Natural killer cell (primary cell): ENCODE measurements at regions not wholly inside any gene's neighbourhood (a gene's known extent, or its start where the extent isn't known, plus 50 kb on each side); places are given as distances from the start of the nearest gene placed in this dataset.

Source experiments
- ATAC-seq, 3 donors: fragments of 150-1000 bp in 2 of 3; fragments of 200-7000 bp in 1 of 3; cut with Tn5 transposase; 1 replicate in 1 of 3; 2 replicates in 2 of 3; pipeline ENCODE4 v1.10.0; 2021; ENCODE audit warnings: mild to moderate bottlenecking in 2 of 3, moderate library complexity in 2 of 3
- DNase-seq, 2 donors: peaks; one replicate each; pipeline versions ENCODE4 v3.0.0 to v3.0.0-alpha.2; 2013 to 2021; ENCODE audit warnings: mixed read lengths in 1 of 2
- H3K27ac ChIP-seq: one replicate; pipeline ENCODE4 v1.5.1; 2013; ENCODE audit warnings: mild to moderate bottlenecking, low read length
- H3K27me3 ChIP-seq: one replicate; pipeline ENCODE4 v1.6.1; 2013; ENCODE audit warnings: low read length; ENCODE audit not compliant: control insufficient read depth, insufficient read depth
- H3K36me3 ChIP-seq: one replicate; pipeline ENCODE4 v1.6.1; 2013; ENCODE audit warnings: low read length; ENCODE audit not compliant: control insufficient read depth, insufficient read depth
- H3K4me1 ChIP-seq: one replicate; pipeline ENCODE4 v1.6.1; 2013; ENCODE audit warnings: low read length; ENCODE audit not compliant: control insufficient read depth, insufficient read depth
- H3K4me3 ChIP-seq: one replicate; pipeline ENCODE4 v1.5.1; 2013; ENCODE audit warnings: low read length
- H3K9me3 ChIP-seq: one replicate; pipeline ENCODE4 v1.6.1; 2013; ENCODE audit warnings: low read length; ENCODE audit not compliant: control insufficient read depth, insufficient read depth
- H3K27ac Mint-ChIP-seq, 2 donors: one replicate each; pipeline ENCODE4 v1.8.0; 2022; ENCODE audit warnings: mild to moderate bottlenecking in 2 of 2, mixed read lengths in 2 of 2, moderate library complexity in 1 of 2
- H3K27me3 Mint-ChIP-seq, 2 donors: one replicate each; pipeline ENCODE4 v1.8.0; 2022; ENCODE audit warnings: low read depth in 2 of 2, mixed read lengths in 2 of 2
- H3K36me3 Mint-ChIP-seq: one replicate; pipeline ENCODE4 v1.8.0; 2022; ENCODE audit warnings: mixed read lengths
- H3K4me1 Mint-ChIP-seq, 2 donors: one replicate each; pipeline ENCODE4 v1.8.0; 2022; ENCODE audit warnings: mixed read lengths in 2 of 2
- H3K4me3 Mint-ChIP-seq: one replicate; pipeline ENCODE4 v1.8.0; 2022; ENCODE audit warnings: mild to moderate bottlenecking, moderate library complexity, mixed read lengths
- H3K9me3 Mint-ChIP-seq, 2 donors: one replicate each; pipeline ENCODE4 v1.8.0; 2022; ENCODE audit warnings: mixed read lengths in 2 of 2
- WGBS: methylation state at CpG from one replicate; pipeline ENCODE4 v1.1.7; 2013; ENCODE audit warnings: missing lambda C conversion rate; ENCODE audit not compliant: insufficient coverage; 5-methylcytosine and 5-hydroxymethylcytosine counted together
- intact Hi-C: fragments of 100-400 bp; cut with micrococcal nuclease; formaldehyde crosslinking; loops from one replicate; pipeline ENCODE4 v1.14.2; 2022
- TF ChIP-seq, protein P1 (sequence below): fragments of 200-600 bp; IDR thresholded peaks from one replicate; pipeline ENCODE4 v1.8.0; 2022; ENCODE audit warnings: antibody characterized with exemption

DNA sequence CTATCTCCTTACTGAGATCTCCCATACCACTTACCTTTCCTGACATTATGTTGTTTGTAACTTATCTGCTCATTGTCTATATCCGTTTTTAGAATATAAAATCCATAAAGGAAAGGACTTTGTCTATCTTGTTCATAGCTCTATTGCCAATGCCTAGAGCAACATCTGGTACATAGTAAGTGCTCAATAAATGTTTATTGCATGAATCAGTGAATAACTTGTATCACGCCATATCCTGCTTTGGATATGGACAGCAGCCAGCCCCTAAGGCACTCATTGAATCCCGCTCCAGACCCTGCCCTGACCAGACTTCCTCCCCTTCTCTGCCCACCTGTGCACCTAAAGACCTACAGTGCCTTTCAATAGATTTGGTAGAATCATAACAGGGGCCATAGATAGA is 298.1 kb upstream of the PLXNA2 start:
- H3K36me3 Mint-ChIP-seq = no peaks in the 10 kb centered on the region
- H3K4me1 ChIP-seq = peaks cover 7% of the 10 kb centered on the region
- DNase-seq = no peak
- H3K27ac Mint-ChIP-seq = no peak overlapping the region
- intact Hi-C loops = no loop called here
- TF ChIP-seq, protein P1, sequence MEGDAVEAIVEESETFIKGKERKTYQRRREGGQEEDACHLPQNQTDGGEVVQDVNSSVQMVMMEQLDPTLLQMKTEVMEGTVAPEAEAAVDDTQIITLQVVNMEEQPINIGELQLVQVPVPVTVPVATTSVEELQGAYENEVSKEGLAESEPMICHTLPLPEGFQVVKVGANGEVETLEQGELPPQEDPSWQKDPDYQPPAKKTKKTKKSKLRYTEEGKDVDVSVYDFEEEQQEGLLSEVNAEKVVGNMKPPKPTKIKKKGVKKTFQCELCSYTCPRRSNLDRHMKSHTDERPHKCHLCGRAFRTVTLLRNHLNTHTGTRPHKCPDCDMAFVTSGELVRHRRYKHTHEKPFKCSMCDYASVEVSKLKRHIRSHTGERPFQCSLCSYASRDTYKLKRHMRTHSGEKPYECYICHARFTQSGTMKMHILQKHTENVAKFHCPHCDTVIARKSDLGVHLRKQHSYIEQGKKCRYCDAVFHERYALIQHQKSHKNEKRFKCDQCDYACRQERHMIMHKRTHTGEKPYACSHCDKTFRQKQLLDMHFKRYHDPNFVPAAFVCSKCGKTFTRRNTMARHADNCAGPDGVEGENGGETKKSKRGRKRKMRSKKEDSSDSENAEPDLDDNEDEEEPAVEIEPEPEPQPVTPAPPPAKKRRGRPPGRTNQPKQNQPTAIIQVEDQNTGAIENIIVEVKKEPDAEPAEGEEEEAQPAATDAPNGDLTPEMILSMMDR = no peak
- no peak overlapping the region for H3K4me3 Mint-ChIP-seq
- H3K27me3 ChIP-seq = no peaks in the 10 kb centered on the region
- H3K4me1 Mint-ChIP-seq = peaks cover 0 to 9% of the 10 kb centered on the region in 2 donors
- 98% methylated on average over 3 of the region's 3 CpGs for WGBS
- H3K27me3 Mint-ChIP-seq = peaks cover 0 to 8% of the 10 kb centered on the region in 2 donors
- H3K9me3 ChIP-seq = no peaks in the 10 kb centered on the region
- no peaks in the 10 kb centered on the region for H3K36me3 ChIP-seq
- H3K27ac ChIP-seq = no peak overlapping the region
- ATAC-seq = no peak
- peaks cover 3 to 6% of the 10 kb centered on the region in 2 donors for H3K9me3 Mint-ChIP-seq
- H3K4me3 ChIP-seq = no peak overlapping the region

DNA sequence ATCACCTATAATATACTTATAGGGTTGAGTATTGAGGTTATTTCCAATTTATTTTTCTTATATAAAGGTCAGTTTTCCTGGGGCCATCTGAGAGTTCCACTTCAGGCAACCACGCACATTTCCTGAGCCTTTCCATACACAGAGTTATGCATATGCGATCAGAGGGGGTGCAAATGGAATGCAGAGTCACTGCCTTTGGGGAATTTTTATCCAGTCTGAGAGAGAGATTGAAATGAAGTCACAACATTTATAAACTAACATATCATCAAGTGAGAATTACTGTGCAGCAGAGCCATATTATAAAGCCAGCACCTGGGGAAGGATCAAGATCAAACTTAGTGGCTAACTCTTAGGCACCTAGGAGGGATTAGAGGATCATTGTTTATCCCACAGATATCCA is 299.9 kb upstream of the PLXNA2 start:
- ATAC-seq (no peak), DNase-seq (no peak)
- H3K27me3 ChIP-seq = no peaks in the 10 kb centered on the region
- H3K4me1 ChIP-seq = peaks cover 7% of the 10 kb centered on the region
- H3K9me3 Mint-ChIP-seq = peaks cover 3 to 6% of the 10 kb centered on the region in 2 donors
- H3K27ac Mint-ChIP-seq = no peak overlapping the region
- TF ChIP-seq, protein P1 = no peak
- H3K27me3 Mint-ChIP-seq = peaks cover 0 to 13% of the 10 kb centered on the region in 2 donors
- H3K4me3 Mint-ChIP-seq = no peak overlapping the region
- WGBS = 93% methylated on average over 2 of the region's 2 CpGs
- H3K36me3 Mint-ChIP-seq = no peaks in the 10 kb centered on the region
- H3K36me3 ChIP-seq = no peaks in the 10 kb centered on the region
- no peaks in the 10 kb centered on the region for H3K9me3 ChIP-seq
- H3K27ac ChIP-seq = no peak overlapping the region
- intact Hi-C loops = no loop called here
- peaks cover 0 to 9% of the 10 kb centered on the region in 2 donors for H3K4me1 Mint-ChIP-seq
- no peak overlapping the region for H3K4me3 ChIP-seq

DNA sequence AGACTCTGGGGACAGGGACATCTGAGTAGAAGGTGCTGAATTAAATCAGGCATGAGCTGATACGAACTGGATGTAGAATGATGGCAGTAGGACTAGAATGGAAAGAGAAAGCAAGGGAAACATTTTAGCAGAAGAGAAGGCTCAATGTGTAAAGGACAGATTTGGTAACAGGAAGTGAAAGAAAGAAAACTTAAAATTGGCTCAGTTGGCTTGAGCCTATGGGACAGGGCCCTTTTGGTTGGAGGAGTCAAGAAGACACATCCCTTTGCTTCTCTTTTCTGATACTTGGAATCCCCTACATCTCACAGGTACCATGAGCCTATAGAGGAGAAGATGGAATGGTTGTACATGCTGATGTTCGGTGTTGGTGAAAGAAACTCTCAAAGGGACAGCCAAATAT is 300.6 kb upstream of the PLXNA2 start:
- Mint-ChIP-seq H3K4me1 (peaks cover 0 to 9% of the 10 kb centered on the region in 2 donors), H3K36me3 (no peaks in the 10 kb centered on the region), H3K9me3 (peaks cover 3 to 6% of the 10 kb centered on the region in 2 donors), H3K27me3 (peaks cover 0 to 13% of the 10 kb centered on the region in 2 donors), H3K4me3 (no peak overlapping the region), H3K27ac (no peak overlapping the region)
- TF ChIP-seq, protein P1 = no peak
- 89% methylated on average over 2 of the region's 2 CpGs for WGBS
- Histone ChIP-seq H3K27me3 (no peaks in the 10 kb centered on the region), H3K4me3 (no peak overlapping the region), H3K27ac (no peak overlapping the region), H3K9me3 (no peaks in the 10 kb centered on the region), H3K4me1 (peaks cover 7% of the 10 kb centered on the region), H3K36me3 (no peaks in the 10 kb centered on the region)
- no peak for DNase-seq
- intact Hi-C loops = no loop called here
- ATAC-seq = no peak

DNA sequence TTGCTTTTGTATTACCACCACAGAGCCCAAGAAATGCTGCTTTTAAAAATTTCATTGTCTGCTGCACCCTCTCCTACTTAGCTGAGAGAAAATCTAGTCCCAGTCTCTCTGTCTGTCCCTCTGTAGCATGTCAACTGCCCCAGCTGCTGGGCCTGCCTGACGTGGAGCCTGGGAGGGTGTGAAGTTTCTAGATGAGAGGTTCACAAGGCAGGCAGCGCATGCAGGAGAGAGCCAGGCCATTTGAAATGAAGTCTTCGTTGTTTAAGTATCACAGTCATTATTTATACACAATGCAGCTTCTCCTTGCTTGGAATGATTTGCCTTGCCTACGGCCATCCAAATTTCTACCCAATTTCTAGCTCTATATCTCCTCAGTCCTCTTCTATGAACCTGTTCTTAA is 306.8 kb upstream of the PLXNA2 start:
- peaks cover 2% of the 10 kb centered on the region for H3K9me3 ChIP-seq
- H3K27me3 ChIP-seq = no peaks in the 10 kb centered on the region
- no peak for ATAC-seq
- TF ChIP-seq, protein P1 = no peak
- H3K4me3 ChIP-seq = no peak overlapping the region
- H3K4me3 Mint-ChIP-seq = no peak overlapping the region
- H3K27me3 Mint-ChIP-seq = peaks cover 4 to 13% of the 10 kb centered on the region in 2 donors
- DNase-seq = no peak
- no peaks in the 10 kb centered on the region for H3K36me3 Mint-ChIP-seq
- WGBS = 92% methylated on average over 4 of the region's 4 CpGs
- H3K27ac Mint-ChIP-seq = no peak overlapping the region
- no peaks in the 10 kb centered on the region for H3K4me1 Mint-ChIP-seq
- H3K4me1 ChIP-seq = no peaks in the 10 kb centered on the region
- H3K27ac ChIP-seq = no peak overlapping the region
- no peaks in the 10 kb centered on the region for H3K36me3 ChIP-seq
- intact Hi-C loops = no loop called here
- no peaks in the 10 kb centered on the region for H3K9me3 Mint-ChIP-seq
